Stimulated activated CD8-positive, alpha-beta memory T cell treated with anti-CD3 and anti-CD28 coated beads, Interleukin-4, amount 100 ng/mL, for 48 hours (primary cell): ENCODE measurements at regions not wholly inside any gene's neighbourhood (a gene's known extent, or its start where the extent isn't known, plus 50 kb on each side); places are given as distances from the start of the nearest gene placed in this dataset.
"Not testable (repeated sequence)": the region's sequence is repeated elsewhere in the genome, so short reads cannot be mapped to it uniquely, and the experiment has no call there.

Experiments
- DNase-seq: peaks from one replicate; pipeline ENCODE4 v3.0.0-alpha.2; 2020

DNA sequence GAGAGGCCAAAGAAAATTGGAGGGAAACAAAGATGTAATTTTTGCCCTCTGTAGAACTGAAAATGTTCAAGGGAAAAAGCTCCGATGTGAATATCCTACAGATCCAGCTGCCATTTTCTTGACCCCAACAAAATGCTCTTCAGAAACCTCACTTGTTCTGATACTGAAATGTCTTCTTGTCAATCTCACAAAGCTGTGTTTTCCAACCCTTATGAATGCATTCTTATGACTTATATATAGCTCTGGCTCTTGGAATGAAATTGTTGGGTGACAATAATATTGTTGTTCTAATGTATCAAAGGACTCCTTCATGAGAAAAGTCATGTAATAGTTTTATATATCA is 157.1 kb upstream of the TGFBR2 start:
- no peak for DNase-seq

- DNase-seq = no peak
These were observed 154.0 kb upstream of the TGFBR2 start for GRCh38 chr3:30452446-30452845.

- no peak for DNase-seq
These were observed 152.9 kb upstream of the TGFBR2 start for GRCh38 chr3:30453360-30454039.

- no peak for DNase-seq
These were observed 151.8 kb upstream of the TGFBR2 start for GRCh38 chr3:30454636-30455035.

- not testable (repeated sequence) for DNase-seq
These were observed 151.3 kb upstream of the TGFBR2 start for GRCh38 chr3:30455112-30455511.

- no peak for DNase-seq
These were observed 150.6 kb upstream of the TGFBR2 start for GRCh38 chr3:30455840-30456239.

GRCh38 chr3:30456264-30456663 is 150.1 kb upstream of the TGFBR2 start:
- no peak for DNase-seq

DNA sequence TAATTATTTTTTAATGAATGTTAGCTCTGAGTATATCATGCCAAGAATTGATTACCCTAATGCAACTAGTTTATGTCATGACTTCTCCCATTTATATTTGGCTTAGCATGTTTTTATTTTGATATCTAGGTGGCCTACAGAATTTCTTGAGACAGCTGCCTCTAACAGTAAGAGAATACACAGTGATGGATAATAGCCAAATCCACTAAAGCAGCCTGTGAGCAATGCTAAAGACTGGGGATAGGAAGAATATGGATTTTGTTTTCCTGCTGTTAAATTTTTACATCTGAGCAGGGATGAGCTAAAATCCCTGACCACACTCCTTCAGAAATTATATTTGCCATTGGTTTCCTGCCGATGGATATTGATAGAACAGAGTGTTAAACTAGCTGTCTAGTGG is 149.3 kb upstream of the TGFBR2 start:
- no peak for DNase-seq

- DNase-seq = no peak
These were observed 148.7 kb upstream of the TGFBR2 start for GRCh38 chr3:30457726-30458125.

DNA sequence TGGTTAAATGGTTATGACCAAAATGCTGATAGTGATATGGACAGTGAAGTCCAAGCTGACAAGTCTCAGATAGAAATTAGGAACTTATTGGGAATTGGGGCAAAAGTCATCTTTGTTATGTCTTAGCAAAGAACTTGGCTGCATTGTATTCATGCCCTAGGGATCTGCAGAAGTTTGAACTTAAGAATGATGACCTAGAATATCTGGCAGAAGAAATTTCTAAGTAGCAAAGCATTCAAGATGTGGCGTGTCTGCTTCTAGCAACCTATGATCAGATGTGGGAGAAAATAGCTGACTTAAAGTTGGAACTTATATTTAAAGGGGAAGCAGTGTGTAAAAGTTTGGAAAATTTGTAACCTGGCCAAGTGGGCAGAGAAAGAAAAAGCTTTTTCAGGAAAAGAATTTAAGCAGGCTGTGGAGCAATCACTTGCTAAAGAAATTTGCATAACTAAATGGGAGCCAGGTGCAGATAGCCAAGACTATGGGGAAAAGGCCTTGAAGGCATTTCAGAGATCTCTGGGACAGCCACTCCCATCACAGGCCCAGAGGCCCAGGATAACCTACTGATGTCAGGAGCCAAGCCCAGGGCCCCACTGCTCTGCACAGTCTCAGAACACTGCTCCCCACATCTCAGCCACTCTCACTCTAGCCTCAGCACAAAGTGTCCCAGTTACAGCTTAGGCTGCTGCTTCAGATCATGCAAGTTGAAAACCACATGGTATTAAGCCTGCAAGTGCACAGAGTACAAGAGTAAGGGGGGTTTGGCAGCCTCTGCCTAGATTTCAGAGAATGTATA is 147.8 kb upstream of the TGFBR2 start:
- DNase-seq = no peak

GRCh38 chr3:30461311-30461710 is 145.1 kb upstream of the TGFBR2 start:
- no peak for DNase-seq

DNA sequence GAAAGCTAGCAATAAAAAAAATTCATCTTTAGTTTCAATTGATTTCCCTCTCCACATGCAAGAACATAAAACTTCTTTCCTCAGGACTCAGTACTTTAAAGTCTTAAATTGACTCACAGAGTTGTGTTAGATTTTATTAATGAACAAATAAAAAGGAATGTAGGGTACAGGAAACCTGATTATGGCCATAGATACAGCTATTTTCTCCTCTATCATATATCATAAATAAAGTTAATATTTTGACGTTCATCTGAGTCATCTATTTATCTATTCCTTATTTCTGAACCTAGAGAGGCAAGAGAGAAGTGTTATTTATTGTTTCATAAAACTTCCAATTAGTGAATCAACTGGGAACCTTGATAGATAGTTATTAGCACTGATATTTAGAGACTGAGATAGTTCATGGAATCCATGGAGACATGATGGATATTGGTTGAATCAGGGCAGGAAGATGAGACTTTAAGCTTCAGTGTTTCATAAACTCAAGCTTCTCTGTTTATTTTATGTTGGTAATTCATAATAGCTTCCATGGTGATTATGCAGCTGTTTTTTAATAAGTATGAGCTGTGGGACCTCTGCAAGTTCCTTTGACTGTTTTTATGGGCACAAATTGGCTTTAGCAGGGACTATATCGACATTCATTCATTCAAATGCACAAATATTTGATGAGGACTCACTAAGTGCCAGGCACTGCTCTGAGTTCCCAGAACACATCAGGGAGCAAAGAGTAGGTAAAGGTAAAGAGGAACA is 143.5 kb upstream of the TGFBR2 start:
- no peak for DNase-seq

- no peak for DNase-seq
These were observed 142.0 kb upstream of the TGFBR2 start for GRCh38 chr3:30464381-30464780.

DNA sequence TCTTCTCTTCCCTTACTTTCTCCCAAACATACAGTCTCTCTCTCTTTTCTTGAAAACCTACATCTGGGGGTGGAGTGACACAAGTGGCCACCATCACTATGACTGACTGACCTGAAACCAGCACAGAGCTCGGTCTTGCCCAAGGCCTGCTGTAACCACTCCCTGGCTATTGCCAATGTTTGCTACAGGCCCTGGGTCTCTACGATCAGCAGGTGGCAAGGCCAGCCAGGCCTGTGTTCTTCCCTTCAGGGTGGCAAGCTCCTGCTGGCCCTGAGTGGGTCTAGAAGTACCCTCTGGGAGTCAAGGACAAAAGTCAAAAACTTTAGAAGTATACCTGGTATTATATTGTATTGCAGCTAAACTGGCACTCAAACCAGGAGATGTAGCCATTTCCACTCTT is 140.9 kb upstream of the TGFBR2 start:
- DNase-seq = no peak

GRCh38 chr3:30467596-30468238 is 138.7 kb upstream of the TGFBR2 start:
- no peak for DNase-seq

GRCh38 chr3:30469133-30469532 is 137.3 kb upstream of the TGFBR2 start:
- DNase-seq = no peak

GRCh38 chr3:30470496-30470895 is 135.9 kb upstream of the TGFBR2 start:
- DNase-seq = no peak

GRCh38 chr3:30471066-30471465 is 135.3 kb upstream of the TGFBR2 start:
- DNase-seq = no peak

DNA sequence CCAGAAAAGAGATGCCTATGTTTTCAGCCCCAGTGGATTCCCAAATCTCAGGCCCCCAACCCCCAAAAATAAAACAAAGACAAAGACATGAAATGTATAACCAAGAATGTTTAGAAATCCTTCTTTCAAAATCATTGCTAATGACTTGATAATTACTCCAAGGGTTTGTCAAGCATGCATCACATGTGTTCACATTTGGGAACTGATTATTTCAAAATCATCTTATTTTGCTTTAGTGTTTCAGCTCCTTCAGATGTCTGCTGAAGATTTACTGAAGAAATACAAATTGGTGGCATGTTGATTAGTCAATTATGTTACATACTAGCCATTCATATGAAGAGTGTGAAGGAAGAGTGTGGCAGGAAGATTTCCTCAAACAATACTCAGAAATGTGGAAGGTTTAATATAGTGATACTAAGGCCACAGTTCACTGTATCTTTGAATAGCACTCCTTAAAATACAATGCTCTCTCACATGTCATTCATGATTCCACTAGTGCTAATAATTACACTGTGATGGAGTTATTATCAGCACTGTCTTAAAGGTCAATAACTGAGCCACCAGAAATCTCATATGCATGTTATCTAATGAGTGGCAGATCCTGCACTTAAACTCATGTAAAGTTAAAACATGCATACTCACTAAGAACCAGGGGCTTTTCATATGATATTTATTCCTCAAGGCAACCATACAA is 134.5 kb upstream of the TGFBR2 start:
- no peak for DNase-seq

DNA sequence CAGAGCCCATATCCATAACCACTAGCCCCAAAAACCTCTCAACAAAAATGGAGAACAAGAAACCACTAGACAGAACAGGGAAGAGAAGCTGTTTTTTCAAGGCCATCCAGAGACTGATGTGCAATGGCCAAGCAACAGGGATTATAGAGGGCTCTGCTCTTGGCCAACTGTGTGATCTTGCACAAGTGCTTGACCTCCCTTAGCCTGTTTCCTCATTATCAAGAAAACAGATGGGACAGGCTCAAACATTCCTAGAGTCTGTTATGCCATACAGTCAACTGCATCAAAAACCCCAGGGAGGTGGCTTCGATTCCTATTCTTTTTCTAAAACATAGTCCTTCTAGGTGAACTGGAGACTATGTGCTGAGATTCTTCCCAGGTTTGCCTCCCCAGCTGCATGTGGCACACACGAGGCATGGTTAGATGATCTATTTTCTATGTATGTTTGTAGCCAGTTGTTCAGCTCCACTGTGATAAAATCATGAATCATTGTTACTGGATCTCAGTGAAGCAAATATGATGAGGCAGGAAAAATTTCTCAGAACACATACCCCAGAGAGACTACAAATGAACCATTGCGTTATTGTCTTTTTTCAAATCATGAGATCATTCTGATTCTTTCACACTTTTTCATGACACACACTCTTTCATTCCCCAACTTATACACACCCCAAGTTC is 132.9 kb upstream of the TGFBR2 start:
- no peak for DNase-seq

GRCh38 chr3:30474371-30474770 is 132.0 kb upstream of the TGFBR2 start:
- no peak for DNase-seq
